H1 (cell line): ENCODE measurements at regions not wholly inside any gene's neighbourhood (a gene's known extent, or its start where the extent isn't known, plus 50 kb on each side); places are given as distances from the start of the nearest gene placed in this dataset.

ENCODE experiments used
- CEBPB ChIP-seq: IDR thresholded peaks from 2 replicates; pipeline ENCODE4 v1.6.1; 2012; ENCODE audit warnings: low read depth, low read length
- CTCF ChIP-seq, 3 experiments: IDR thresholded peaks; 1 replicate in 2 of 3; 2 replicates in 1 of 3; pipeline versions ENCODE4 v1.5.1 to v1.6.1; 2011; ENCODE audit warnings: low read length in 3 of 3, mild to moderate bottlenecking in 3 of 3, inconsistent platforms in 2 of 3, low read depth in 1 of 3, moderate library complexity in 1 of 3; ENCODE audit not compliant: insufficient read depth in 1 of 3; ENCODE audit errors: control extremely low read depth in 1 of 3
- EP300 ChIP-seq, 2 experiments: IDR thresholded peaks; 1 replicate in 1 of 2; 2 replicates in 1 of 2; pipeline ENCODE4 v1.6.1; 2011 to 2012; ENCODE audit warnings: low read depth in 2 of 2, low read length in 2 of 2, mild to moderate bottlenecking in 2 of 2, borderline replicate concordance in 1 of 2, inconsistent platforms in 1 of 2, moderate library complexity in 1 of 2
- EZH2 ChIP-seq: fragments of 200-600 bp; sonication (generic); IDR thresholded peaks from 2 replicates; pipeline ENCODE4 v1.7.1; 2012; ENCODE audit warnings: low read depth, mild to moderate bottlenecking, moderate library complexity, low read length, inconsistent platforms; ENCODE audit not compliant: severe bottlenecking
- KDM1A ChIP-seq: fragments of 200-600, 300-600 bp; sonication (generic); IDR thresholded peaks from 2 replicates; pipeline ENCODE4 v1.7.1; 2016; ENCODE audit warnings: mild to moderate bottlenecking, low read length, borderline replicate concordance
- MAX ChIP-seq: IDR thresholded peaks from 2 replicates; pipeline ENCODE4 v1.6.1; 2012; ENCODE audit warnings: inconsistent platforms
- POLR2A ChIP-seq, 2 experiments: IDR thresholded peaks; 1 replicate in 1 of 2; 2 replicates in 1 of 2; pipeline ENCODE4 v1.6.1; 2011; ENCODE audit warnings: low read depth in 2 of 2, low read length in 2 of 2, mild to moderate bottlenecking in 2 of 2; ENCODE audit errors: control extremely low read depth in 1 of 2
- RNF2 ChIP-seq: fragments of 200-900, 300-1000 bp; sonication (generic); IDR thresholded peaks from 2 replicates; pipeline ENCODE4 v1.7.1; 2016; ENCODE audit warnings: borderline replicate concordance, low read depth, mild to moderate bottlenecking, antibody characterized with exemption, low read length; ENCODE audit not compliant: poor library complexity, severe bottlenecking; ENCODE audit errors: missing control alignments
- SRF ChIP-seq: IDR thresholded peaks from 2 replicates; pipeline ENCODE4 v1.6.1; 2011; ENCODE audit warnings: mild to moderate bottlenecking, low read depth, low read length, moderate library complexity
- YY1 ChIP-seq: IDR thresholded peaks from 2 replicates; pipeline ENCODE4 v1.6.1; 2011; ENCODE audit warnings: low read depth, mild to moderate bottlenecking, low read length

GRCh38 chr2:144628566-144628965, 108.6 kb upstream of the ZEB2 start:
- TF ChIP-seq POLR2A (IDR thresholded peaks at IDR 0.05; ENCODE audit: control extremely low read depth in 1 of 2, low read depth in 2 of 2, low read length in 2 of 2), result no peak
- no peak for TF ChIP-seq KDM1A
- no peak for TF ChIP-seq CTCF (IDR thresholded peaks at IDR 0.05; ENCODE audit: control extremely low read depth in 1 of 3, insufficient read depth in 1 of 3, low read depth in 1 of 3, low read length in 3 of 3)
- no peak for TF ChIP-seq YY1
- TF ChIP-seq SRF, result no peak
- TF ChIP-seq EP300 (IDR thresholded peaks at IDR 0.05; ENCODE audit: borderline replicate concordance in 1 of 2, low read depth in 2 of 2, low read length in 2 of 2), result no peak
- no peak for TF ChIP-seq MAX
- TF ChIP-seq RNF2, result no peak
- no peak for TF ChIP-seq CEBPB
- no peak for TF ChIP-seq EZH2
